ENCODE measurements at regions not wholly inside any gene's neighbourhood (a gene's known extent, or its start where the extent isn't known, plus 50 kb on each side); places are given as distances from the start of the nearest gene placed in this dataset.

DNA sequence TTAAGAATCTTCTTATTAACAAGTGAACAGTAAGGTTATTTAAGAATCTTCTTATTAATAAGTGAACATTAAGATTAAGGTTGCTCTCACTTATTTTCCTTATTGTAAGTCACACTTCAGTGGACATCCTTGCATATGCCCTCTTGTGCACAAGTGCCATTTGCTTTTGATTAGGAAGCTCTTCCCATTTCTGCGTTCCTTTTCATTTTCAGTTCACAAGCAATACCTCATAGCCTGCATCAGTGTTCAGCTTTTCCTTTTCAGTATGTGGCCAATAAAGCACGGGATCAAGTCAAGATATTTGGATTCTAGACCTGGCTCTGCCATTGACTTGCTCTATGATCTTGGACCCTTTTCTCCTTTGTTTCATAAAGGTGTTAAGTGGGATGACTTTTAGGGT is 158.7 kb downstream of the DISP1 start:
- no CpG with 5 or more reads among the region's 2 CpGs for WGBS, 2 experiments (ENCODE audit: extremely low coverage in 2 of 2, insufficient read length in 1 of 2)
- H3K36me3 ChIP-seq (ENCODE audit: control insufficient read depth, insufficient read depth, low read length) = no peaks in the 10 kb centered on the region
- H3K23ac ChIP-seq (ENCODE audit: low read depth, low read length) = no peak overlapping the region
- H3K4me2 ChIP-seq (ENCODE audit: low read depth, low read length) = no peak overlapping the region
- no TSS peak for BruUV-seq (replicated peaks)
- DNase-seq (no peak), ATAC-seq (ENCODE audit: low read depth) (no peak)
- H3K9ac ChIP-seq (ENCODE audit: low read depth, low read length) = no peak overlapping the region
- no peak overlapping the region for H2BK5ac ChIP-seq (ENCODE audit: low read depth, low read length, poor library complexity, severe bottlenecking)
- H2BK15ac ChIP-seq (ENCODE audit: low read depth, low read length) = no peak overlapping the region
- no peaks in the 10 kb centered on the region for H3K9me1 ChIP-seq (ENCODE audit: insufficient read depth, low read length)
- peaks cover 5% of the 10 kb centered on the region; the same call in 1 of the 2 replicates for H3K4me1 ChIP-seq (ENCODE audit: control insufficient read depth, insufficient read depth, low read length)
- H2AK5ac ChIP-seq (ENCODE audit: low read depth, low read length) = no peak overlapping the region
- TF ChIP-seq RCOR1 (IDR thresholded peaks at IDR 0.05; ENCODE audit: insufficient replicate concordance, low read length) (no peak), CHD1 (IDR thresholded peaks at IDR 0.05; ENCODE audit: low read depth, low read length) (no peak)
- no peak overlapping the region for H4K8ac ChIP-seq (ENCODE audit: low read depth in 2 of 2, low read length in 2 of 2)
- H2AK9ac ChIP-seq (replicated peaks; ENCODE audit: low read depth, low read length, poor library complexity) = no peak overlapping the region
- no peaks in the 10 kb centered on the region for H3K27me3 ChIP-seq (ENCODE audit: control insufficient read depth, insufficient read depth, low read length)
- no peaks in the 10 kb centered on the region for H3K9me3 ChIP-seq (ENCODE audit: control insufficient read depth, insufficient read depth, low read length)
- ChIA-PET CTCF (no interaction called here), POLR2A (ENCODE audit: unreplicated experiment) (no interaction called here)
- H3K4me3 ChIP-seq (ENCODE audit: insufficient read depth, low read depth, low read length) = no peak overlapping the region
- H3K4ac ChIP-seq (ENCODE audit: low read depth, low read length) = no peak overlapping the region
- H3K14ac ChIP-seq (replicated peaks; ENCODE audit: low read depth, low read length) = no peak overlapping the region
- in situ Hi-C loops (cut with MboI; ENCODE audit: low sequenced_read_pairs) (no loop called here), dilution Hi-C loops (cut with HindIII; ENCODE audit: low sequenced_read_pairs, unreplicated experiment) (no loop called here), intact Hi-C loops (cut with micrococcal nuclease) (no loop called here)
- H2BK20ac ChIP-seq (ENCODE audit: low read depth, low read length) = no peak overlapping the region
- no peaks in the 10 kb centered on the region for H4K20me1 ChIP-seq (ENCODE audit: insufficient read depth, low read length)
- H3K56ac ChIP-seq (ENCODE audit: extremely low read depth, insufficient read depth, low read length) = no peak overlapping the region
- no peak overlapping the region for H3K27ac ChIP-seq (ENCODE audit: insufficient read depth, low read length)
- H4K91ac ChIP-seq (ENCODE audit: insufficient read depth, low read depth, low read length) = no peak overlapping the region
- H4K5ac ChIP-seq (ENCODE audit: low read depth, low read length) = no peak overlapping the region
- no peak overlapping the region for H3K18ac ChIP-seq (ENCODE audit: low read depth, low read length)
- H3K79me1 ChIP-seq (ENCODE audit: low read depth in 1 of 2, low read length in 2 of 2) = no peaks in the 10 kb centered on the region
- H2AFZ ChIP-seq (replicated peaks; ENCODE audit: low read length, poor library complexity) = no peak overlapping the region
- H2BK120ac ChIP-seq (ENCODE audit: low read depth, low read length) = no peak overlapping the region
